Naive thymus-derived CD4-positive, alpha-beta T cell (primary cell): ENCODE measurements at regions not wholly inside any gene's neighbourhood (a gene's known extent, or its start where the extent isn't known, plus 50 kb on each side); places are given as distances from the start of the nearest gene placed in this dataset.
"Not testable (repeated sequence)": the region's sequence is repeated elsewhere in the genome, so short reads cannot be mapped to it uniquely, and the experiment has no call there.

ENCODE experiments used
- ATAC-seq: fragments of 150-1000 bp; cut with Tn5 transposase; 2 replicates; pipeline ENCODE4 v1.10.0; 2021; ENCODE audit warnings: mild to moderate bottlenecking, moderate library complexity
- CTCF ChIA-PET: fragments of 350-600 bp; sonication (Branson Sonifier 250); formaldehyde crosslinking; loops from one replicate; lab custom pipeline; 2021; ENCODE audit warnings: antibody characterized with exemption; lab: Charles Lee
- POLR2A ChIA-PET: fragments of 350-600 bp; sonication (Branson Sonifier 250); formaldehyde crosslinking; loops from one replicate; lab custom pipeline; 2021; ENCODE audit warnings: antibody characterized with exemption, inconsistent platforms; lab: Charles Lee
- DNase-seq, 9 donors: peaks; one replicate each; pipeline versions ENCODE4 v3.0.0 to v3.0.0-alpha.2; 2020 to 2022; ENCODE audit warnings: mixed read lengths in 1 of 9
- H3K27ac ChIP-seq: one replicate; pipeline ENCODE4 v1.7.0; 2013; ENCODE audit warnings: mild to moderate bottlenecking, low read depth, low read length, moderate library complexity
- H3K27me3 ChIP-seq, 2 donors: one replicate each; pipeline ENCODE4 v1.7.0; 2013; ENCODE audit warnings: low read length in 2 of 2, mild to moderate bottlenecking in 2 of 2, moderate library complexity in 2 of 2; ENCODE audit not compliant: control insufficient read depth in 2 of 2, insufficient read depth in 2 of 2
- H3K36me3 ChIP-seq, 3 experiments: 1 replicate in 2 of 3; 2 replicates in 1 of 3; pipeline ENCODE4 v1.7.0; 2013; ENCODE audit warnings: low read length in 3 of 3, mild to moderate bottlenecking in 3 of 3, moderate library complexity in 1 of 3; ENCODE audit not compliant: insufficient read depth in 3 of 3, control insufficient read depth in 2 of 3
- H3K4me1 ChIP-seq, 2 donors: one replicate each; pipeline ENCODE4 v1.7.0; 2013; ENCODE audit warnings: low read length in 2 of 2, mild to moderate bottlenecking in 2 of 2, moderate library complexity in 1 of 2; ENCODE audit not compliant: control insufficient read depth in 2 of 2, insufficient read depth in 2 of 2
- H3K4me3 ChIP-seq: 2 replicates; pipeline ENCODE4 v1.7.0; 2013; ENCODE audit warnings: mild to moderate bottlenecking, low read length
- H3K9me3 ChIP-seq, 3 experiments: 1 replicate in 2 of 3; 2 replicates in 1 of 3; pipeline ENCODE4 v1.7.0; 2013; ENCODE audit warnings: low read length in 3 of 3; ENCODE audit not compliant: control insufficient read depth in 2 of 3
- H3K27ac Mint-ChIP-seq, 9 donors: one replicate each; pipeline ENCODE4 v1.8.0; 2020 to 2022; ENCODE audit warnings: mixed read lengths in 9 of 9, mild to moderate bottlenecking in 8 of 9, moderate library complexity in 5 of 9, inconsistent platforms in 2 of 9
- H3K27me3 Mint-ChIP-seq, 5 donors: one replicate each; pipeline ENCODE4 v1.8.0; 2021 to 2022; ENCODE audit warnings: mixed read lengths in 5 of 5, mild to moderate bottlenecking in 1 of 5
- H3K36me3 Mint-ChIP-seq, 5 donors: one replicate each; pipeline ENCODE4 v1.8.0; 2020 to 2022; ENCODE audit warnings: mixed read lengths in 5 of 5, mild to moderate bottlenecking in 3 of 5, inconsistent platforms in 1 of 5
- H3K4me1 Mint-ChIP-seq, 7 donors: one replicate each; pipeline ENCODE4 v1.8.0; 2020 to 2022; ENCODE audit warnings: mixed read lengths in 7 of 7, mild to moderate bottlenecking in 3 of 7, inconsistent platforms in 1 of 7
- H3K4me3 Mint-ChIP-seq, 10 donors: one replicate each; pipeline ENCODE4 v1.8.0; 2020 to 2022; ENCODE audit warnings: mild to moderate bottlenecking in 10 of 10, mixed read lengths in 10 of 10, moderate library complexity in 6 of 10, inconsistent platforms in 2 of 10
- H3K9me3 Mint-ChIP-seq, 11 donors: one replicate each; pipeline ENCODE4 v1.8.0; 2020 to 2022; ENCODE audit warnings: mixed read lengths in 11 of 11, mild to moderate bottlenecking in 4 of 11, inconsistent platforms in 1 of 11, moderate library complexity in 1 of 11
- intact Hi-C, 2 donors: fragments of 100-400 bp; cut with micrococcal nuclease; formaldehyde crosslinking; loops; one replicate each; pipeline ENCODE4 v1.15.1; 2023

DNA sequence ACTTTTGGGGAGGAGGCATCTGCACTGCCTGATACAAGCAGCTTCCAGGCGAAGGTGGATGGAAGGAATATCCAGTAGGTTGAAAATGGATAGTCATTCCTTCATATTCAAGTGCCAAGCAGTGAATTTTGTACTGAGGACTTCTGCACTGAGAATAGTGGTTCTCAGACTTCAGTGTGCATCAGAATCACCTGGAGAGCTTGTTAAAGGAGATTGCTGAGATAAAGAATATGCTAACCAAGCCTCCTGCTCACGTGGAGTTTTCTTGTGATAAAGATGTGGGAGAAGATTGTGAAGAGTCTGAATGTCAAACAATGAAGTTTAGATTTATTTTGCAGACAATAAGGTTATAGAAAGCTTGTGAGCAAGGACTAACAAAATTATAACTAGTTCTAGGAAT, 97.8 kb downstream of the HFE start:
- H3K27ac ChIP-seq: no peak overlapping the region
- ChIA-PET CTCF (interaction anchor here (2.8 to 3.2 kb wide), 2 partner anchors 10 to 12 kb away, joined by 23 to 30 read pairs; a partner anchor contains a TSS), POLR2A (interaction anchor here (0.8 to 38.2 kb wide), 13 partner anchors 9 to 1653 kb away, joined by 3 to 3606 read pairs (median 23); a partner anchor contains a TSS)
- no peaks in the 10 kb centered on the region for H3K36me3 ChIP-seq
- H3K27me3 ChIP-seq: no peaks in the 10 kb centered on the region
- intact Hi-C loops: loop anchor here in 1 of 2 donors (10.0 kb wide), 1 partner anchor 1290 kb away; the partner anchor contains the start of gene ZNF184
- Mint-ChIP-seq H3K27ac (peak overlapping the region in 5 of 9 donors; percentile 29 to 99 (median 87)), H3K9me3 (peaks cover 0 to 5% (median 0%) of the 10 kb centered on the region in 11 donors), H3K4me3 (peak overlapping the region in 4 of 10 donors; percentile 41 to 97 (median 89)), H3K36me3 (no peaks in the 10 kb centered on the region), H3K27me3 (peaks cover 0 to 2% (median 0%) of the 10 kb centered on the region in 5 donors), H3K4me1 (peaks cover 19 to 66% (median 54%) of the 10 kb centered on the region in 7 donors)
- H3K4me3 ChIP-seq: no peak overlapping the region
- DNase-seq: no peak
- H3K4me1 ChIP-seq: peaks cover 13 to 34% of the 10 kb centered on the region in 2 donors
- no peak for ATAC-seq
- H3K9me3 ChIP-seq: no peaks in the 10 kb centered on the region

DNA sequence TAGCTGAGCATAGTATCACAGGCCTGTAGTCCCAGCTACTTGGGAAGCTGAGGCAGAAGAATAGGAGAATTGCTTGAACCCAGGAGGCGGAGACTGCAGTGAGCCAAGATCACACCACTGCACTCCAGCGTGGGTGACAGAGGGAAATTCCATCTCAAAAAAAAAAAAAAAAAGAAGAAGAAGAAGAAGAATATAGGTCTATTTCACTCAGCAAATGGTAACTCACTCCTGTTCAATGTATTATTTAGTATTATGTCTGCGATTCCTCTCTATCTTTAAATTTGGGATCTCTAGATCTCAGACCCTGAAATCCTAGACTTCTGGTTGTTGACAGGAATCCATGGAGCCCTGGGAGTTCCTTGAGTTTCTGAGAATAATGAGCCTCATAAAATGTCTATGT, 98.6 kb downstream of the HFE start:
- Mint-ChIP-seq H3K4me1 (peaks cover 19 to 59% (median 47%) of the 10 kb centered on the region in 7 donors), H3K4me3 (no peak overlapping the region)
- intact Hi-C loops: loop anchor here in 1 of 2 donors (10.0 kb wide), 1 partner anchor 1289 kb away; the partner anchor contains the start of gene ZNF184

GRCh38 chr6:26186652-26187051, 99.4 kb downstream of the HFE start:
- DNase-seq (no peak), ATAC-seq (no peak)
- intact Hi-C loops: loop anchor here in 1 of 2 donors (10.0 kb wide), 1 partner anchor 1288 kb away; the partner anchor contains the start of gene ZNF184
- Mint-ChIP-seq H3K27me3 (peaks cover 0 to 2% (median 0%) of the 10 kb centered on the region in 5 donors), H3K4me1 (peaks cover 17 to 54% (median 41%) of the 10 kb centered on the region in 7 donors), H3K4me3 (peak overlapping the region in 1 of 10 donors; percentile 68), H3K36me3 (no peaks in the 10 kb centered on the region), H3K27ac (peak overlapping the region in 1 of 9 donors; percentile 56), H3K9me3 (peaks cover 0 to 5% (median 0%) of the 10 kb centered on the region in 11 donors)
- Histone ChIP-seq H3K27me3 (no peaks in the 10 kb centered on the region), H3K9me3 (no peaks in the 10 kb centered on the region), H3K27ac (no peak overlapping the region), H3K4me3 (no peak overlapping the region), H3K4me1 (peaks cover 13 to 19% of the 10 kb centered on the region in 2 donors), H3K36me3 (no peaks in the 10 kb centered on the region)
- CTCF ChIA-PET: interaction anchor here (0.7 kb wide), 1 partner anchor 8 kb away, joined by 3 read pairs; no protein-coding TSS in a partner anchor
- POLR2A ChIA-PET: interaction anchor here (0.6 to 43.4 kb wide), 17 partner anchors 9 to 1057 kb away, joined by 3 to 3606 read pairs (median 19); a partner anchor contains a TSS

More for the DNA sequence above, 98.6 kb downstream of the HFE start:
- peak overlapping the region in 1 of 9 donors; percentile 99 for H3K27ac Mint-ChIP-seq
- Histone ChIP-seq H3K36me3 (no peaks in the 10 kb centered on the region), H3K27ac (no peak overlapping the region), H3K4me3 (no peak overlapping the region), H3K27me3 (no peaks in the 10 kb centered on the region), H3K9me3 (no peaks in the 10 kb centered on the region), H3K4me1 (peaks cover 13 to 28% of the 10 kb centered on the region in 2 donors)
- POLR2A ChIA-PET: interaction anchor here (0.7 to 43.4 kb wide), 13 partner anchors 9 to 1652 kb away, joined by 3 to 3606 read pairs (median 23); a partner anchor contains a TSS
- peaks cover 0 to 5% (median 0%) of the 10 kb centered on the region in 11 donors for H3K9me3 Mint-ChIP-seq
- peaks cover 0 to 2% (median 0%) of the 10 kb centered on the region in 5 donors for H3K27me3 Mint-ChIP-seq
- H3K36me3 Mint-ChIP-seq: no peaks in the 10 kb centered on the region
- CTCF ChIA-PET: no interaction called here
- ATAC-seq: no peak
- no peak for DNase-seq

- Histone ChIP-seq H3K4me1 (peaks cover 13 to 18% of the 10 kb centered on the region in 2 donors), H3K9me3 (no peaks in the 10 kb centered on the region), H3K27me3 (no peaks in the 10 kb centered on the region), H3K36me3 (no peaks in the 10 kb centered on the region), H3K4me3 (no peak overlapping the region), H3K27ac (no peak overlapping the region)
- Mint-ChIP-seq H3K9me3 (peaks cover 0 to 5% (median 0%) of the 10 kb centered on the region in 11 donors), H3K27me3 (peaks cover 0 to 2% (median 0%) of the 10 kb centered on the region in 5 donors), H3K27ac (peak overlapping the region in 2 of 9 donors; percentile 56 to 93), H3K4me1 (peaks cover 17 to 56% (median 41%) of the 10 kb centered on the region in 7 donors), H3K36me3 (peaks cover 0 to 2% (median 0%) of the 10 kb centered on the region in 5 donors), H3K4me3 (peak overlapping the region in 2 of 10 donors; percentile 25 to 97)
- no peak for DNase-seq
- intact Hi-C loops: loop anchor here in 1 of 2 donors (10.0 kb wide), 1 partner anchor 1288 kb away; the partner anchor contains the start of gene ZNF184
- CTCF ChIA-PET: interaction anchor here (0.7 kb wide), 1 partner anchor 9 kb away, joined by 3 read pairs; no protein-coding TSS in a partner anchor
- POLR2A ChIA-PET: interaction anchor here (0.6 to 43.4 kb wide), 19 partner anchors 9 to 1058 kb away, joined by 3 to 3606 read pairs (median 19); a partner anchor contains a TSS
- no peak for ATAC-seq
Measured at GRCh38 chr6:26187292-26187691, 100.1 kb downstream of the HFE start.

GRCh38 chr6:26187981-26188635, 100.9 kb downstream of the HFE start:
- peaks cover 0 to 5% (median 0%) of the 10 kb centered on the region in 11 donors for H3K9me3 Mint-ChIP-seq
- no peaks in the 10 kb centered on the region for H3K36me3 ChIP-seq
- H3K4me3 ChIP-seq: peak overlapping the region; percentile 80
- peaks cover 13 to 17% of the 10 kb centered on the region in 2 donors for H3K4me1 ChIP-seq
- peak; percentile 10 for ATAC-seq
- ChIA-PET CTCF (interaction anchor here (0.7 to 2.6 kb wide), 7 partner anchors 11 to 65 kb away, joined by 3 to 19 read pairs (median 5); a partner anchor contains a TSS), POLR2A (interaction anchor here (0.7 to 43.4 kb wide), 31 partner anchors 10 to 1683 kb away, joined by 3 to 3606 read pairs (median 7); partner anchors contain the start of gene HMGN4)
- H3K4me1 Mint-ChIP-seq: peaks cover 16 to 59% (median 37%) of the 10 kb centered on the region in 7 donors
- no peaks in the 10 kb centered on the region for H3K27me3 ChIP-seq
- peak overlapping the region; percentile 93 to 99 (median 98) for H3K27ac Mint-ChIP-seq
- intact Hi-C loops: loop anchor here (1.0 to 10.0 kb wide), 5 partner anchors 13 to 1287 kb away; partner anchors contain the start of gene ZNF184 (in 1 of the 2)
- peaks cover 0 to 2% (median 0%) of the 10 kb centered on the region in 5 donors for H3K36me3 Mint-ChIP-seq
- peak in 3 of 9 donors; percentile 16 to 50 (median 42) for DNase-seq
- peak overlapping the region; percentile 86 for H3K27ac ChIP-seq
- peak overlapping the region; percentile 85 to 97 (median 94) for H3K4me3 Mint-ChIP-seq
- no peaks in the 10 kb centered on the region for H3K9me3 ChIP-seq
- peaks cover 0 to 2% (median 0%) of the 10 kb centered on the region in 5 donors for H3K27me3 Mint-ChIP-seq

DNA sequence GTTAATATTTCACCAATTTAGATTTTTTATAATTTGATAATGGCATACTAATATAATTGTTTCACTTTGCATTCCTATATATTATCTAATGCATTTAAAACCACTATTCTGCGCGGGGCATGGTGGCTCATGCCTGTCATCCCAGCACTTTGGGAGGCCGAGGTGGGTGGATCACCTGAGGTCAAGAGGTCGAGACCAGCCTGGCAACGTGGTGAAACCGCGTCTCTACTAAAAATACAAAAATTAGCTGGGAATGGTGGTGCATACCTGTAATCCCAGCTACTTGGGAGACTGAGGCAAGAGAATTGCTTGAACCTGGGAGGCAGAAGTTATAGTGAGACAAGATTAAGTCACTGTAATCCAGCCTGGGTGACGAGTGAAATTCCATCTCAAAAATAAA, 104.3 kb downstream of the HFE start:
- not testable (repeated sequence) for H3K4me3 Mint-ChIP-seq, H3K36me3 Mint-ChIP-seq, H3K27me3 Mint-ChIP-seq, H3K9me3 ChIP-seq, H3K27me3 ChIP-seq, DNase-seq, ATAC-seq, H3K4me3 ChIP-seq, H3K27ac ChIP-seq, H3K27ac Mint-ChIP-seq, H3K36me3 ChIP-seq
- H3K9me3 Mint-ChIP-seq: peaks cover 0 to 12% (median 0%) of the 10 kb centered on the region in 11 donors
- intact Hi-C loops: loop anchor here in 1 of 2 donors (10.0 kb wide), 1 partner anchor 1643 kb away; a partner anchor contains a TSS
- H3K4me1 ChIP-seq: peaks cover 13% of the 10 kb centered on the region in 2 donors
- peaks cover 20 to 61% (median 44%) of the 10 kb centered on the region in 7 donors for H3K4me1 Mint-ChIP-seq
- POLR2A ChIA-PET: interaction anchor here (0.7 to 43.4 kb wide), 14 partner anchors 9 to 954 kb away, joined by 3 to 3606 read pairs (median 194); a partner anchor contains a TSS
- CTCF ChIA-PET: interaction anchor here (0.6 to 1.2 kb wide), 2 partner anchors 9 to 79 kb away, joined by 3 read pairs; no protein-coding TSS in a partner anchor
